ENCODE measurements at regions not wholly inside any gene's neighbourhood (a gene's known extent, or its start where the extent isn't known, plus 50 kb on each side); places are given as distances from the start of the nearest gene placed in this dataset.

- H3K4me3 ChIP-seq: no peak overlapping the region
- peak; percentile 82 for DNase-seq
Observed at GRCh38 chr14:31965071-31965734, 111.9 kb upstream of the ARHGAP5 start.

GRCh38 chr14:31965735-31966598, 111.1 kb upstream of the ARHGAP5 start:
- no peaks in the 10 kb centered on the region for H3K27me3 ChIP-seq (replicated peaks in 1 of 7)
- WGBS, 5 donors: 53 to 67% (median 56%) methylated on average over 7 to 9 of the region's 9 CpGs
- no peak for DNase-seq
- intact Hi-C loops (cut with DNase I; ENCODE audit: low total_unique reads): no loop called here
- H3K27ac ChIP-seq: peak overlapping the region; percentile 36 to 87 (median 78)
- no peak for TF ChIP-seq POLR2A (IDR thresholded peaks at IDR 0.05)
- TF ChIP-seq CTCF (IDR thresholded peaks at IDR 0.05 in 8 of 11, conservative IDR thresholded peaks at IDR 0.05 in 3 of 11): no peak
- TF ChIP-seq POLR2AphosphoS5 (IDR thresholded peaks at IDR 0.05): peak in 2 of 3 donors; percentile 57 to 84
- peaks cover 0 to 13% (median 8%) of the 10 kb centered on the region in 8 donors for H3K9me3 ChIP-seq
- H3K4me1 ChIP-seq: peaks cover 8 to 53% (median 38%) of the 10 kb centered on the region in 6 donors
- no peak overlapping the region for H3K4me3 ChIP-seq
- H3K36me3 ChIP-seq: no peaks in the 10 kb centered on the region

More at GRCh38 chr14:31965071-31965734, 111.9 kb upstream of the ARHGAP5 start:
- Histone ChIP-seq H3K27me3 (replicated peaks in 1 of 7) (no peaks in the 10 kb centered on the region), H3K9me3 (peaks cover 0 to 9% (median under 1%) of the 10 kb centered on the region in 8 donors), H3K4me1 (peaks cover 8 to 53% (median 38%) of the 10 kb centered on the region in 6 donors), H3K27ac (peak overlapping the region; percentile 45 to 87 (median 78)), H3K36me3 (no peaks in the 10 kb centered on the region)
- 53 to 64% (median 58%) methylated on average over 11 of the region's 11 CpGs for WGBS, 5 donors
- intact Hi-C loops (cut with DNase I; ENCODE audit: low total_unique reads): no loop called here
- TF ChIP-seq CTCF (IDR thresholded peaks at IDR 0.05 in 8 of 11, conservative IDR thresholded peaks at IDR 0.05 in 3 of 11) (no peak), POLR2A (IDR thresholded peaks at IDR 0.05) (no peak), POLR2AphosphoS5 (IDR thresholded peaks at IDR 0.05) (peak; percentile 69 to 78 (median 73))

- intact Hi-C loops (cut with DNase I; ENCODE audit: low total_unique reads): no loop called here
- Histone ChIP-seq H3K9me3 (peaks cover 0 to 15% (median 11%) of the 10 kb centered on the region in 8 donors), H3K4me1 (peaks cover 8 to 53% (median 38%) of the 10 kb centered on the region in 6 donors), H3K27ac (peak overlapping the region; percentile 3 to 87 (median 78)), H3K27me3 (replicated peaks in 1 of 7) (no peaks in the 10 kb centered on the region), H3K4me3 (no peak overlapping the region), H3K36me3 (no peaks in the 10 kb centered on the region)
- no peak for TF ChIP-seq CTCF (IDR thresholded peaks at IDR 0.05 in 8 of 11, conservative IDR thresholded peaks at IDR 0.05 in 3 of 11)
- no peak for TF ChIP-seq POLR2A (IDR thresholded peaks at IDR 0.05)
- no peak for TF ChIP-seq POLR2AphosphoS5 (IDR thresholded peaks at IDR 0.05)
- WGBS, 5 donors: 71 to 80% (median 74%) methylated on average over 6 of the region's 6 CpGs
- DNase-seq: no peak
Observed at GRCh38 chr14:31966896-31967668, 110.0 kb upstream of the ARHGAP5 start.
